SKM-1 (cell line): ENCODE measurements at regions not wholly inside any gene's neighbourhood (a gene's known extent, or its start where the extent isn't known, plus 50 kb on each side); places are given as distances from the start of the nearest gene placed in this dataset.

ENCODE experiments used
- DNase-seq: peaks from one replicate; lab custom pipeline; 2025; ENCODE audit not compliant: unreplicated experiment; lab: John Stamatoyannopoulos, UW

GRCh38 chr3:72698154-72698917 is 149.9 kb downstream of the SHQ1 start:
- DNase-seq = no peak

- DNase-seq = no peak
These were observed 150.5 kb downstream of the SHQ1 start for GRCh38 chr3:72697717-72698116.

GRCh38 chr3:72696815-72697214 is 151.4 kb downstream of the SHQ1 start:
- no peak for DNase-seq

GRCh38 chr3:72694398-72694797 is 153.8 kb downstream of the SHQ1 start:
- DNase-seq = no peak

- DNase-seq = no peak
These were observed 155.3 kb downstream of the SHQ1 start for GRCh38 chr3:72692990-72693389.

- no peak for DNase-seq
These were observed 157.6 kb downstream of the SHQ1 start for GRCh38 chr3:72690629-72691028.

- DNase-seq = no peak
These were observed 165.3 kb downstream of the SHQ1 start for GRCh38 chr3:72682936-72683452.

GRCh38 chr3:72681598-72681997 is 166.6 kb downstream of the SHQ1 start:
- no peak for DNase-seq

- no peak for DNase-seq
These were observed 167.5 kb downstream of the SHQ1 start for GRCh38 chr3:72680766-72681165.

GRCh38 chr3:72679540-72680198 is 168.6 kb downstream of the SHQ1 start:
- DNase-seq = no peak

GRCh38 chr3:72678867-72679266 is 169.4 kb downstream of the SHQ1 start:
- DNase-seq = no peak

- DNase-seq = no peak
These were observed 169.9 kb downstream of the SHQ1 start for GRCh38 chr3:72678380-72678779.

GRCh38 chr3:72675243-72675642 is 173.0 kb downstream of the SHQ1 start:
- no peak for DNase-seq

GRCh38 chr3:72673011-72673771 is 175.1 kb downstream of the SHQ1 start:
- no peak for DNase-seq

- DNase-seq = no peak
These were observed 179.0 kb downstream of the SHQ1 start for GRCh38 chr3:72669224-72669623.

GRCh38 chr3:72666447-72666755 is 181.8 kb downstream of the SHQ1 start:
- DNase-seq = no peak

- no peak for DNase-seq
These were observed 182.4 kb downstream of the SHQ1 start for GRCh38 chr3:72665701-72666446.

- DNase-seq = no peak
These were observed 183.1 kb downstream of the SHQ1 start for GRCh38 chr3:72665103-72665502.

- DNase-seq = no peak
These were observed 183.9 kb downstream of the SHQ1 start for GRCh38 chr3:72664184-72664975.

GRCh38 chr3:72663429-72663828 is 184.8 kb downstream of the SHQ1 start:
- no peak for DNase-seq

GRCh38 chr3:72661115-72661457 is 187.2 kb downstream of the SHQ1 start:
- DNase-seq = no peak
